Smooth muscle cell (in vitro differentiated cells): ENCODE measurements at regions not wholly inside any gene's neighbourhood (a gene's known extent, or its start where the extent isn't known, plus 50 kb on each side); places are given as distances from the start of the nearest gene placed in this dataset.
A peak's percentile ranks its signal among the peaks of the same experiment; 100 is the strongest.

Experiments used
- DNase-seq: peaks from one replicate; lab custom pipeline; 2025; ENCODE audit not compliant: unreplicated experiment; lab: John Stamatoyannopoulos, UW
- H2AFZ ChIP-seq: fragments of 200-600 bp; sonication (generic); 2 replicates; pipeline ENCODE4 v1.6.0; 2016; ENCODE audit warnings: antibody characterized with exemption, low read depth, mild to moderate bottlenecking
- H3F3A ChIP-seq: fragments of 200-600 bp; sonication (generic); 2 replicates; pipeline ENCODE4 v1.6.0; 2017; ENCODE audit warnings: antibody characterized with exemption, low read depth
- H3K27ac ChIP-seq: fragments of 200-600 bp; sonication (generic); 2 replicates; pipeline ENCODE4 v1.5.1; 2016; ENCODE audit warnings: low read depth, mild to moderate bottlenecking
- H3K27me3 ChIP-seq: fragments of 200-600 bp; sonication (generic); 2 replicates; pipeline ENCODE4 v1.6.1; 2016; ENCODE audit warnings: low read depth, mild to moderate bottlenecking
- H3K36me3 ChIP-seq: fragments of 200-600 bp; sonication (generic); 2 replicates; pipeline ENCODE4 v1.5.1; 2016; ENCODE audit warnings: low read depth
- H3K4me1 ChIP-seq: fragments of 200-600 bp; sonication (generic); 2 replicates; pipeline ENCODE4 v1.5.1; 2016; ENCODE audit warnings: low read depth
- H3K4me2 ChIP-seq: fragments of 200-600 bp; sonication (generic); 2 replicates; pipeline ENCODE4 v1.6.0; 2016; ENCODE audit warnings: mild to moderate bottlenecking
- H3K4me3 ChIP-seq: fragments of 200-600 bp; sonication (generic); 2 replicates; pipeline ENCODE4 v1.5.1; 2016; ENCODE audit warnings: mild to moderate bottlenecking
- H3K79me2 ChIP-seq: fragments of 200-600 bp; sonication (generic); 2 replicates; pipeline ENCODE4 v1.6.0; 2016; ENCODE audit warnings: low read depth, mild to moderate bottlenecking
- H3K9ac ChIP-seq: fragments of 200-600 bp; sonication (generic); 2 replicates; pipeline ENCODE4 v1.6.0; 2016; ENCODE audit warnings: low read depth
- H3K9me3 ChIP-seq: fragments of 200-600 bp; sonication (generic); replicated peaks from 2 replicates; pipeline ENCODE4 v1.5.1; 2016; ENCODE audit warnings: low read depth
- H4K20me1 ChIP-seq: fragments of 200-600 bp; sonication (generic); 2 replicates; pipeline ENCODE4 v1.6.0; 2016; ENCODE audit warnings: low read depth
- WGBS: methylation state at CpG from one replicate; pipeline ENCODE4 v1.1.7; 2016; ENCODE audit warnings: low lambda C conversion rate; 5-methylcytosine and 5-hydroxymethylcytosine counted together
- TF ChIP-seq, protein P1 (sequence below): fragments of 200-600 bp; sonication (generic); IDR thresholded peaks from 2 replicates; pipeline ENCODE4 v1.5.1; 2017; ENCODE audit warnings: borderline replicate concordance, mild to moderate bottlenecking, antibody characterized with exemption; ENCODE audit not compliant: insufficient read depth, poor library complexity, severe bottlenecking

DNA sequence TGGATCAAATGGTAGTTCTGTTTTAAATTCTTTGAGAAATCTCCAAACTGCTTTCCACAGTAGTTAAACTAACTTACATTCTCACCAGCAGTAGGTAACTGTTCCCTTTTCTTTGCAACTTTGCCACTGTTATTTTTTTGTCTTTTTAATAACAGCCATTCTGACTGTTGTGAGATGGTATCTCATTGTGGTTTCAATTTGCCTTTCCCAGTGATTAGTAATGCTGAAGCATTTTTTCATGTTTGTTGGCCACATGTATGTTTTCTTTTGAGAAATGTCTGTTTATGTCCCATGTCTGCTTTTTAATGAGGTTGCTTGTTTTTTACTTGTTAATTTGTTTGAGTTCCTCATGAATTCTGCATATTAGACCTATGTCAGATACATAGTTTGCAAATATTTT is 198.8 kb downstream of the RAB28 start:
- Histone ChIP-seq H3K27ac (peak overlapping the region; percentile 13), H3K27me3 (no peaks in the 10 kb centered on the region), H3F3A (no peaks in the 10 kb centered on the region), H3K9me3 (peaks cover 5% of the 10 kb centered on the region), H3K79me2 (no peaks in the 10 kb centered on the region), H2AFZ (no peak overlapping the region), H3K9ac (no peak overlapping the region), H4K20me1 (no peaks in the 10 kb centered on the region), H3K4me3 (no peak overlapping the region), H3K36me3 (no peaks in the 10 kb centered on the region), H3K4me2 (no peak overlapping the region), H3K4me1 (no peaks in the 10 kb centered on the region)
- no peak for DNase-seq
- TF ChIP-seq, protein P1, sequence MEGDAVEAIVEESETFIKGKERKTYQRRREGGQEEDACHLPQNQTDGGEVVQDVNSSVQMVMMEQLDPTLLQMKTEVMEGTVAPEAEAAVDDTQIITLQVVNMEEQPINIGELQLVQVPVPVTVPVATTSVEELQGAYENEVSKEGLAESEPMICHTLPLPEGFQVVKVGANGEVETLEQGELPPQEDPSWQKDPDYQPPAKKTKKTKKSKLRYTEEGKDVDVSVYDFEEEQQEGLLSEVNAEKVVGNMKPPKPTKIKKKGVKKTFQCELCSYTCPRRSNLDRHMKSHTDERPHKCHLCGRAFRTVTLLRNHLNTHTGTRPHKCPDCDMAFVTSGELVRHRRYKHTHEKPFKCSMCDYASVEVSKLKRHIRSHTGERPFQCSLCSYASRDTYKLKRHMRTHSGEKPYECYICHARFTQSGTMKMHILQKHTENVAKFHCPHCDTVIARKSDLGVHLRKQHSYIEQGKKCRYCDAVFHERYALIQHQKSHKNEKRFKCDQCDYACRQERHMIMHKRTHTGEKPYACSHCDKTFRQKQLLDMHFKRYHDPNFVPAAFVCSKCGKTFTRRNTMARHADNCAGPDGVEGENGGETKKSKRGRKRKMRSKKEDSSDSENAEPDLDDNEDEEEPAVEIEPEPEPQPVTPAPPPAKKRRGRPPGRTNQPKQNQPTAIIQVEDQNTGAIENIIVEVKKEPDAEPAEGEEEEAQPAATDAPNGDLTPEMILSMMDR: no peak

DNA sequence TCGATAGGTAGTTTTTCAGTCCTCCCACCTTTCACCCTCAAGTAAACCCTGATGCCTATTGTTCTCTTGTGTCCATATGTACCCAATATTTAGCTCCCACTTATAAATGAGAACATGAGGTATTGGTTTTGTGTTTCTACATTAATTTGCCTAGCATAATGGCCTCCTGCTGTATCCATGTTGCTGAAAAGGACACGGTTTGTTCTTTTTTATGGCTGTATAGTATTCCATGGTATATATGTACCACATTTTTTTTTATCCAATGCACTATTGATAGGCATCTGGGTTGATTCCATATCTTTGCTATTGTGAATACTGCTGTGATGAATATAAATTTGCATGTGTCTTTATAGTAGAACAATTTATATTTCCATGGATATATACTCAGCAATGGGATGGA is 199.2 kb downstream of the RAB28 start:
- Histone ChIP-seq H3K4me3 (no peak overlapping the region), H3K4me2 (no peak overlapping the region), H3K27ac (no peak overlapping the region), H3K79me2 (no peaks in the 10 kb centered on the region), H2AFZ (no peak overlapping the region), H3K9ac (no peak overlapping the region), H3K4me1 (no peaks in the 10 kb centered on the region), H3K9me3 (peaks cover 5% of the 10 kb centered on the region), H4K20me1 (no peaks in the 10 kb centered on the region), H3F3A (no peaks in the 10 kb centered on the region), H3K36me3 (no peaks in the 10 kb centered on the region), H3K27me3 (no peaks in the 10 kb centered on the region)
- 84% methylated on average over 2 of the region's 2 CpGs for WGBS
- no peak for DNase-seq
- TF ChIP-seq, protein P1: no peak

DNA sequence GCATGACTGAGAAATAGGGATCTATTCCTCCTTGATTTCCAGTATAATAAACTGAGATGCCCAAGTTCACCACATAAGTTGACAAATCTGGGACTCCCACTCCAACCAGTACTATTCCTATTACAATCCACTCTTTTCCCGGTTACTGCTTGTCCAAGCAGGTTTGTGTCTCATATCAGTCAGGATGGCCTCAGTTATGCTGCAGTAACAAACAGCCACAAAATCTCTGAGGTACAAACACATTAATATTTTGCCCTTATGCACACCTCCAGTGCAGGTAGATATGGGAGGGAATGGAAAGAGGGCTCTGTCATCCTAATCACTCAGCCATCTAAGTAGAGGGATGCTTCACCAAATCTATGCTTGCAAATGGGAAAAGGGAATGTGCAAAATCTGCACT is 207.8 kb downstream of the RAB28 start:
- Histone ChIP-seq H3K4me1 (no peaks in the 10 kb centered on the region), H3K4me2 (no peak overlapping the region), H2AFZ (no peak overlapping the region), H3K4me3 (no peak overlapping the region), H3F3A (no peaks in the 10 kb centered on the region), H3K27ac (no peak overlapping the region), H3K27me3 (no peaks in the 10 kb centered on the region), H3K9me3 (peaks cover 14% of the 10 kb centered on the region), H3K9ac (no peak overlapping the region), H4K20me1 (no peaks in the 10 kb centered on the region), H3K79me2 (no peaks in the 10 kb centered on the region), H3K36me3 (no peaks in the 10 kb centered on the region)
- TF ChIP-seq, protein P1: no peak
- WGBS: 94% methylated on average over 1 of the region's 1 CpG
- no peak for DNase-seq

DNA sequence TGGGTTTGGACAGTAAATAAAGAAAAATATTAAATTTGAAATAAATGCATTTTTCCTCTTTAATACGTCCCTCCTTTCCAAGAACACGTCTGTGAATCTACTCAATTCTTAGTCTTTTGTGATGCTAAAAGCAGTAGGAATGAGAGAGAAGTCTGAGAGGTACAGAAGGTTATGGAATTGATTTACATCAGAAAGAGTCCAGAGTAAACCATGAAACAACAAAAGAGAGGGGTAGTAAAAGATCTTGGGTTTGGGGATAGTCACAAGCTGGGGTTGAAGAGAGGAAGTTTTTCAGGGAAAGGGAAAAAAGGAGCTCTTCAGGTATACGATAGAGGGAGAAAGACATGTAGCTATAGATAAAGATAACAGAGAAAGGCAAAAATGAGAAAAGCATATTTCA is 215.4 kb downstream of the RAB28 start:
- H3F3A ChIP-seq: peaks cover 13% of the 10 kb centered on the region
- no peaks in the 10 kb centered on the region for H3K27me3 ChIP-seq
- peaks cover 5% of the 10 kb centered on the region for H3K9me3 ChIP-seq
- H2AFZ ChIP-seq: no peak overlapping the region
- H3K4me1 ChIP-seq: no peaks in the 10 kb centered on the region
- H4K20me1 ChIP-seq: no peaks in the 10 kb centered on the region
- H3K9ac ChIP-seq: no peak overlapping the region
- no peak overlapping the region for H3K4me2 ChIP-seq
- no peaks in the 10 kb centered on the region for H3K79me2 ChIP-seq
- 70% methylated on average over 3 of the region's 3 CpGs for WGBS
- TF ChIP-seq, protein P1: no peak
- no peak for DNase-seq
- no peaks in the 10 kb centered on the region for H3K36me3 ChIP-seq
- H3K4me3 ChIP-seq: no peak overlapping the region
- no peak overlapping the region for H3K27ac ChIP-seq
